KMS-11 (cell line): ENCODE measurements at regions not wholly inside any gene's neighbourhood (a gene's known extent, or its start where the extent isn't known, plus 50 kb on each side); places are given as distances from the start of the nearest gene placed in this dataset.

Source experiments
- H2AFZ ChIP-seq: fragments of 200-600 bp; sonication (generic); 2 replicates; pipeline ENCODE4 v1.6.1; 2016; ENCODE audit warnings: antibody characterized with exemption, mixed run types, low read depth
- H3K27ac ChIP-seq: fragments of 200-600 bp; sonication (generic); 2 replicates; pipeline ENCODE4 v1.6.1; 2016; ENCODE audit warnings: mild to moderate bottlenecking, mixed run types
- H3K27me3 ChIP-seq: fragments of 200-600 bp; sonication (generic); 2 replicates; pipeline ENCODE4 v1.6.1; 2017; ENCODE audit warnings: mild to moderate bottlenecking, low read depth, mixed run types, moderate library complexity; ENCODE audit not compliant: insufficient read depth
- H3K36me3 ChIP-seq: fragments of 200-600 bp; sonication (generic); 2 replicates; pipeline ENCODE4 v1.6.1; 2017; ENCODE audit warnings: mild to moderate bottlenecking, mixed run types; ENCODE audit not compliant: insufficient read depth
- H3K4me1 ChIP-seq: fragments of 200-600 bp; sonication (generic); 2 replicates; pipeline ENCODE4 v1.6.1; 2016; ENCODE audit warnings: mild to moderate bottlenecking, low read depth, mixed run types; ENCODE audit not compliant: poor library complexity, severe bottlenecking
- H3K4me2 ChIP-seq: fragments of 200-600 bp; sonication (generic); 2 replicates; pipeline ENCODE4 v1.7.0; 2016; ENCODE audit warnings: mild to moderate bottlenecking, mixed run types
- H3K4me3 ChIP-seq: fragments of 200-600 bp; sonication (generic); IDR thresholded peaks from 2 replicates; pipeline ENCODE4 v1.6.1; 2017; ENCODE audit warnings: low read depth, low read length, mixed read lengths; ENCODE audit not compliant: insufficient read depth
- H3K79me2 ChIP-seq: fragments of 200-600 bp; sonication (generic); 2 replicates; pipeline ENCODE4 v1.6.1; 2016; ENCODE audit warnings: low read depth, mixed run types; ENCODE audit not compliant: insufficient read depth
- H3K9ac ChIP-seq: fragments of 200-600 bp; sonication (generic); 2 replicates; pipeline ENCODE4 v1.6.1; 2016; ENCODE audit warnings: mild to moderate bottlenecking, mixed run types
- H4K20me1 ChIP-seq: fragments of 200-600 bp; sonication (generic); 2 replicates; pipeline ENCODE4 v1.6.1; 2016; ENCODE audit warnings: mild to moderate bottlenecking, mixed run types; ENCODE audit not compliant: insufficient read depth
- TF ChIP-seq, protein P1 (sequence below): fragments of 200-600 bp; sonication (generic); conservative IDR thresholded peaks from 2 replicates; pipeline ENCODE4 v1.6.1; 2017; ENCODE audit warnings: low read depth, mild to moderate bottlenecking, antibody characterized with exemption, low read length, moderate library complexity, mixed read lengths

DNA sequence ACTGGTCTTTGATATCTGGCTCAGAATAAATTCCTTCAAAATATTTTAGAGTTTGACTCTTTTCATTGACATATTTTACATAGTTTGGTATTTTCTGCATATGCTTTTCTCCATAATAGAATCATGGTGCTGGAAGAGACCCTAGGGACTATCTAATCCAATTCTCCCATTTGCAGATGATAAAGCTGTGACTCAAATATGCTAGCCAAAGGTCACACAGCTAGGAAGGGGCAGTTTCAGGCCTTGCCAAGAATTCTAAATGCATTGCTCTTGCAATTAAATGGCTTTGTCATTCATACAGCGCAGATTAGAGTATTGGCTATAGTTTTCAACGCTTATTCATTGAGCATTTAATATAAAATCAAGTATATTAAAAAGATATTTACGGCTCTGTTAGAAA, 374.1 kb upstream of the RASGEF1B start:
- Histone ChIP-seq H3K4me3 (no peak overlapping the region), H3K27me3 (no peaks in the 10 kb centered on the region), H3K27ac (no peak overlapping the region), H3K79me2 (no peaks in the 10 kb centered on the region), H4K20me1 (no peaks in the 10 kb centered on the region), H2AFZ (no peak overlapping the region), H3K4me2 (no peak overlapping the region), H3K36me3 (no peaks in the 10 kb centered on the region), H3K4me1 (peaks cover 12% of the 10 kb centered on the region), H3K9ac (no peak overlapping the region)
- TF ChIP-seq, protein P1, sequence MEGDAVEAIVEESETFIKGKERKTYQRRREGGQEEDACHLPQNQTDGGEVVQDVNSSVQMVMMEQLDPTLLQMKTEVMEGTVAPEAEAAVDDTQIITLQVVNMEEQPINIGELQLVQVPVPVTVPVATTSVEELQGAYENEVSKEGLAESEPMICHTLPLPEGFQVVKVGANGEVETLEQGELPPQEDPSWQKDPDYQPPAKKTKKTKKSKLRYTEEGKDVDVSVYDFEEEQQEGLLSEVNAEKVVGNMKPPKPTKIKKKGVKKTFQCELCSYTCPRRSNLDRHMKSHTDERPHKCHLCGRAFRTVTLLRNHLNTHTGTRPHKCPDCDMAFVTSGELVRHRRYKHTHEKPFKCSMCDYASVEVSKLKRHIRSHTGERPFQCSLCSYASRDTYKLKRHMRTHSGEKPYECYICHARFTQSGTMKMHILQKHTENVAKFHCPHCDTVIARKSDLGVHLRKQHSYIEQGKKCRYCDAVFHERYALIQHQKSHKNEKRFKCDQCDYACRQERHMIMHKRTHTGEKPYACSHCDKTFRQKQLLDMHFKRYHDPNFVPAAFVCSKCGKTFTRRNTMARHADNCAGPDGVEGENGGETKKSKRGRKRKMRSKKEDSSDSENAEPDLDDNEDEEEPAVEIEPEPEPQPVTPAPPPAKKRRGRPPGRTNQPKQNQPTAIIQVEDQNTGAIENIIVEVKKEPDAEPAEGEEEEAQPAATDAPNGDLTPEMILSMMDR, result no peak

DNA sequence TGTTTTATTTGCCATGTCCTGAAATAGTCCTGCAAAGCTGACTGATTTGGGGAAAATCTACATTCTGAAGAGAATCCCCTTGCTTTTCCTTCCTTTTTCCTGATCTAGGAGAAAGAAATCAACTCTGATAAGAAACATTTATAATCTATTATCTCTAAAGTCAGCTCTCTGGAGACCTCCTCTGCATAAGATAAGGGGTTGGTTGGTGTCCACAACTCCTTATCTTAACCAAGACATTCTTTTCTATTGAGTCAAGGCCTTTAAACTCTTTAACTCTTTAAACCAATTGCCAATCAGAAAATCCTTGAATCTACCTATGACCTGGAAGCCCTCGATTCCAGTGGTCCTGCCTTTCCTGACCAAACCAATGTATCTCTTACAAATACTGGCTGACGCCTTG, 373.6 kb upstream of the RASGEF1B start:
- peaks cover 13% of the 10 kb centered on the region for H3K4me1 ChIP-seq
- TF ChIP-seq, protein P1, result no peak

DNA sequence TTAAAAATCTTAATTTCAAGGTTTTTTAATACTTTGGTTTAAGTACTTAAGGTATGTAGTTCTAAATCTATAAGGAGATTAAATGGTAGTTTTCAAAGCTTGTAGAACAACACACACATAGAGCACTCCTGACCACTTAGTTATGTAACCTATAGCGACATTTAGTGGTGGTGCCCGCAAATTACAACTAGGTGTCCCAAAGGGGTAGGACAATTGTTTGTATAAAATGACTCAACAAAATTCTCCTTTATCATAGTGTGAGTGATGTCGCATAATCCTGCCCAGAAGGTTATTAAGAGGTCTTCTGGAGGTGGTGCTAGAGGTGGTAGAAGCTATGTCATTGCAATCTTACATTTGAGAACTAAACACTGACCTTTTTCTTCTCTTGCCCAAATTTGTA, 373.0 kb upstream of the RASGEF1B start:
- Histone ChIP-seq H3K4me1 (peaks cover 19% of the 10 kb centered on the region), H2AFZ (peak overlapping the region; percentile 5; the same call in 1 of the 2 replicates), H3K36me3 (no peaks in the 10 kb centered on the region), H3K27me3 (no peaks in the 10 kb centered on the region), H4K20me1 (no peaks in the 10 kb centered on the region), H3K4me2 (0 out of 2 replicates have a peak overlapping the region, but pooled peaks have one; percentile 1), H3K27ac (no peak overlapping the region), H3K9ac (no peak overlapping the region), H3K79me2 (no peaks in the 10 kb centered on the region), H3K4me3 (no peak overlapping the region)
- TF ChIP-seq, protein P1, result peak; percentile 94

More for the DNA sequence above, 373.6 kb upstream of the RASGEF1B start:
- H2AFZ ChIP-seq, result peak overlapping the region; percentile 5; the same call in 1 of the 2 replicates
- H3K4me3 ChIP-seq, result no peak overlapping the region
- no peaks in the 10 kb centered on the region for H3K36me3 ChIP-seq
- H3K27ac ChIP-seq, result no peak overlapping the region
- H4K20me1 ChIP-seq, result no peaks in the 10 kb centered on the region
- H3K4me2 ChIP-seq, result no peak overlapping the region
- no peak overlapping the region for H3K9ac ChIP-seq
- no peaks in the 10 kb centered on the region for H3K79me2 ChIP-seq
- no peaks in the 10 kb centered on the region for H3K27me3 ChIP-seq

DNA sequence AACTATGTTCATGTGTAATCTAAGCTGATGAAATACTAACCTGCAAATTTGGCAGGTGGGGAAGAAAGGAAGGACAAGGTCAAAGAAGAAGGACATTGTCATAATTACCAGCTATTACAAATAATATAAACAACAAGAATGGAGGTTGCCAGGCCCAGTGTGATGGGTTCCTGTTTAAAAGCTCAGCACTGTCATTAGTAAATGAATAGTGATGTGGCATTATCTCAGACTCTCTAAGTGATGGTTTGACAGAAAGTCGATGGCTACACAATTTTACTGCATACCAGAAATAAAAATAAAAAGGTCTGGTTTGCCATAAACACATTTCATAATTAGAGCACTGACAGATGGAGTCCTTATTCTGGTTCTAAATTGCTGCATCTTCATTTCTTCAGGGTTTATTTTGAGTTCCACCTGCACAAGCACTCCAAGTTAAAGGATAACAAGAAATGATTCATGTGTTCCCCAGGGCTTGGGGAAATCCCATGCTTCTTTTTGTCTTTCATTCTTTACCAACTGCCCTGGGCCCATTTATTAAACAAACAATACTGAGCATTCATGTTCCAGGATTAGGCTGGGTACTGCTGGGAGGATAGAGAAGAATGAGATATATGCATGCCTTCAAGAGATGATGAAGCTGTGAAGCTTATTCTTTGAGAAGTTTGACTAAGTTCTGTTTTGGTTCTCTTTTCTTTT, 367.8 kb upstream of the RASGEF1B start:
- H3K79me2 ChIP-seq, result no peaks in the 10 kb centered on the region
- H3K4me1 ChIP-seq, result peaks cover 30% of the 10 kb centered on the region
- H3K27me3 ChIP-seq, result no peaks in the 10 kb centered on the region
- H3K4me3 ChIP-seq, result no peak overlapping the region
- H3K27ac ChIP-seq, result peak overlapping the region; percentile 7; the same call in 1 of the 2 replicates
- H3K9ac ChIP-seq, result no peak overlapping the region
- TF ChIP-seq, protein P1, result no peak
- no peak overlapping the region for H2AFZ ChIP-seq
- peak overlapping the region; percentile 44 for H3K4me2 ChIP-seq
- H3K36me3 ChIP-seq, result no peaks in the 10 kb centered on the region
- H4K20me1 ChIP-seq, result no peaks in the 10 kb centered on the region
